ENCODE measurements at regions not wholly inside any gene's neighbourhood (a gene's known extent, or its start where the extent isn't known, plus 50 kb on each side); places are given as distances from the start of the nearest gene placed in this dataset.

GRCh38 chr3:150133293-150133692 is 162.6 kb upstream of the PFN2 start:
- DNase-seq (no peak), ATAC-seq (no peak)
- no peak for TF ChIP-seq CTCF (IDR thresholded peaks at IDR 0.05)
- H3K27me3 ChIP-seq (ENCODE audit: control insufficient read depth, insufficient read depth, low read length): no peaks in the 10 kb centered on the region
- no peaks in the 10 kb centered on the region for H3K4me1 ChIP-seq (ENCODE audit: control insufficient read depth, insufficient read depth, low read length)
- no peaks in the 10 kb centered on the region for H3K4me1 Mint-ChIP-seq
- H3K27ac ChIP-seq (ENCODE audit: low read length): no peak overlapping the region
- no peaks in the 10 kb centered on the region for H3K9me3 ChIP-seq (ENCODE audit: control insufficient read depth, insufficient read depth, low read length)
- H3K9me3 Mint-ChIP-seq: no peaks in the 10 kb centered on the region
- no peak overlapping the region for H3K27ac Mint-ChIP-seq
- H3K27me3 Mint-ChIP-seq (ENCODE audit: low read depth in 2 of 2): peaks cover 16 to 25% of the 10 kb centered on the region in 2 donors
- H3K36me3 ChIP-seq (ENCODE audit: control insufficient read depth, insufficient read depth, low read length): no peaks in the 10 kb centered on the region
- intact Hi-C loops (cut with micrococcal nuclease): no loop called here
- 96% methylated on average over 2 of the region's 2 CpGs for WGBS (ENCODE audit: insufficient coverage)
- H3K4me3 ChIP-seq (ENCODE audit: low read length): no peak overlapping the region
- no peaks in the 10 kb centered on the region for H3K36me3 Mint-ChIP-seq
- H3K4me3 Mint-ChIP-seq: no peak overlapping the region

GRCh38 chr3:150132101-150132749 is 161.5 kb upstream of the PFN2 start:
- Mint-ChIP-seq H3K36me3 (no peaks in the 10 kb centered on the region), H3K4me1 (no peaks in the 10 kb centered on the region), H3K9me3 (no peaks in the 10 kb centered on the region), H3K27ac (no peak overlapping the region), H3K4me3 (no peak overlapping the region), H3K27me3 (ENCODE audit: low read depth in 2 of 2) (peaks cover 14 to 28% of the 10 kb centered on the region in 2 donors)
- Histone ChIP-seq H3K4me1 (ENCODE audit: control insufficient read depth, insufficient read depth, low read length) (no peaks in the 10 kb centered on the region), H3K9me3 (ENCODE audit: control insufficient read depth, insufficient read depth, low read length) (no peaks in the 10 kb centered on the region), H3K27me3 (ENCODE audit: control insufficient read depth, insufficient read depth, low read length) (no peaks in the 10 kb centered on the region), H3K36me3 (ENCODE audit: control insufficient read depth, insufficient read depth, low read length) (no peaks in the 10 kb centered on the region), H3K27ac (ENCODE audit: low read length) (no peak overlapping the region), H3K4me3 (ENCODE audit: low read length) (no peak overlapping the region)
- no peak for DNase-seq
- no peak for ATAC-seq
- WGBS (ENCODE audit: insufficient coverage): 65% methylated on average over 4 of the region's 6 CpGs
- no peak for TF ChIP-seq CTCF (IDR thresholded peaks at IDR 0.05)
- intact Hi-C loops (cut with micrococcal nuclease): no loop called here

GRCh38 chr3:150131663-150132062 is 161.0 kb upstream of the PFN2 start:
- no peak for TF ChIP-seq CTCF (IDR thresholded peaks at IDR 0.05)
- 86% methylated on average over 3 of the region's 3 CpGs for WGBS (ENCODE audit: insufficient coverage)
- ATAC-seq: no peak

More at GRCh38 chr3:150131663-150132062, 161.0 kb upstream of the PFN2 start:
- H3K4me3 Mint-ChIP-seq: no peak overlapping the region
- H3K27ac ChIP-seq (ENCODE audit: low read length): no peak overlapping the region
- no peaks in the 10 kb centered on the region for H3K4me1 Mint-ChIP-seq
- no peaks in the 10 kb centered on the region for H3K27me3 ChIP-seq (ENCODE audit: control insufficient read depth, insufficient read depth, low read length)
- no peak overlapping the region for H3K27ac Mint-ChIP-seq
- no peaks in the 10 kb centered on the region for H3K36me3 Mint-ChIP-seq
- no peaks in the 10 kb centered on the region for H3K9me3 Mint-ChIP-seq
- peaks cover 14 to 28% of the 10 kb centered on the region in 2 donors for H3K27me3 Mint-ChIP-seq (ENCODE audit: low read depth in 2 of 2)
- no peak for DNase-seq
- intact Hi-C loops (cut with micrococcal nuclease): no loop called here
- no peaks in the 10 kb centered on the region for H3K36me3 ChIP-seq (ENCODE audit: control insufficient read depth, insufficient read depth, low read length)
- H3K4me1 ChIP-seq (ENCODE audit: control insufficient read depth, insufficient read depth, low read length): no peaks in the 10 kb centered on the region
- H3K9me3 ChIP-seq (ENCODE audit: control insufficient read depth, insufficient read depth, low read length): no peaks in the 10 kb centered on the region
- no peak overlapping the region for H3K4me3 ChIP-seq (ENCODE audit: low read length)

All from natural killer cell (primary cell).